ENCODE measurements at regions not wholly inside any gene's neighbourhood (a gene's known extent, or its start where the extent isn't known, plus 50 kb on each side); places are given as distances from the start of the nearest gene placed in this dataset.

DNA sequence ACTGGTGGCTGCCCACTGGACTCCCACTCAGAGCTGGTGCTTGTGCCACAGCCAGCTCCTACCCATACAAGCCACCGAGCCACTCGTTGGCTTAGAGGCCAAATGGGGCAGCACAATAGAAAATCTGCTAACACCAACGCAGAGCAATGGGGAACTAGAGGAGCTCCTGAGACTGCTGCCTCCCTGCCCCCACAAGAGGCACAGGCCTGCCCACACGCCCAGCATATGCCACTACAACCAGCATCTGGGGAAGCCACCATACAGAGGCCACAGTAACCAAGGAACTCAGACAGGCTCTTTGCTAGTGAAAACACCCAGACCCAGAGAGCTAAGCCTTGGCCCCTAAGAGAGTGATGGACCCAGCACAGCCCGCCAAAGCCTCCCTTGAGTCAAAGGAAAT lies 231.2 kb upstream of the RAB6C start:
- Histone ChIP-seq H3K4me3 (ENCODE audit: extremely low read depth, insufficient read depth, low read length, poor library complexity, severe bottlenecking) (no peak overlapping the region), H3K36me3 (ENCODE audit: control insufficient read depth, insufficient read depth, low read length) (no peaks in the 10 kb centered on the region), H3K27ac (ENCODE audit: low read depth, low read length, severe bottlenecking) (no peak overlapping the region), H3K4me1 (ENCODE audit: control insufficient read depth, insufficient read depth, low read length, poor library complexity, severe bottlenecking) (peaks cover 4% of the 10 kb centered on the region), H3K9me3 (ENCODE audit: control insufficient read depth, low read length) (no peaks in the 10 kb centered on the region)
- WGBS, 2 experiments (ENCODE audit: insufficient coverage in 2 of 2), result 84 to 100% methylated on average over 4 to 5 of the region's 5 CpGs

GRCh38 chr2:129748653-129749052 lies 230.8 kb upstream of the RAB6C start:
- 60 to 63% methylated on average over 2 to 5 of the region's 6 CpGs for WGBS, 2 experiments (ENCODE audit: insufficient coverage in 2 of 2)
- Histone ChIP-seq H3K4me3 (ENCODE audit: extremely low read depth, insufficient read depth, low read length, poor library complexity, severe bottlenecking) (no peak overlapping the region), H3K4me1 (ENCODE audit: control insufficient read depth, insufficient read depth, low read length, poor library complexity, severe bottlenecking) (peaks cover 4% of the 10 kb centered on the region), H3K9me3 (ENCODE audit: control insufficient read depth, low read length) (no peaks in the 10 kb centered on the region), H3K27ac (ENCODE audit: low read depth, low read length, severe bottlenecking) (no peak overlapping the region), H3K36me3 (ENCODE audit: control insufficient read depth, insufficient read depth, low read length) (no peaks in the 10 kb centered on the region)

GRCh38 chr2:129751409-129751808 lies 228.1 kb upstream of the RAB6C start:
- H3K36me3 ChIP-seq (ENCODE audit: control insufficient read depth, insufficient read depth, low read length), result no peaks in the 10 kb centered on the region
- H3K4me3 ChIP-seq (ENCODE audit: extremely low read depth, insufficient read depth, low read length, poor library complexity, severe bottlenecking), result no peak overlapping the region
- whole genome bisulfite sequencing, 2 experiments (ENCODE audit: insufficient coverage in 2 of 2), result 80% methylated on average over 1 of the region's 1 CpG; no CpG with 5 or more reads in 1 of the 2 experiments
- H3K4me1 ChIP-seq (ENCODE audit: control insufficient read depth, insufficient read depth, low read length, poor library complexity, severe bottlenecking), result peaks cover 4% of the 10 kb centered on the region
- no peaks in the 10 kb centered on the region for H3K9me3 ChIP-seq (ENCODE audit: control insufficient read depth, low read length)
- H3K27ac ChIP-seq (ENCODE audit: low read depth, low read length, severe bottlenecking), result no peak overlapping the region

DNA sequence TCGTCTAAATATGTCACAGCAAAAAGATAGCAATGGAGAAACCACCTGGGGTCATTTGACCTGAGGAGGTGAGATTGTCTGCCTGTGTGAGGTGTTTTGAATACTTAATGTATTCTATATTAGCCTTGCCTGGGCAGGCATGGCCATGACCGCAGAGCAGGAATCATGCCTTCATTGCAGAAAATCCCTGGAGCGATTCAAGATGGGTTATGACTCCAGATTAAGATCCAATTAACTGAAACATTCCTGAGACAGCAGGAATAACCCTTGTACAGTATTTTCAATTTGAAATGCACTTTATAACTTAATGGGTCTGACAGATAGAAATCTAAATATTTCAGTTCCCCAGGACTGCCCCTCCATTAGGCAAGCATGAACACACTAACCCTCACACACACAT lies 227.3 kb upstream of the RAB6C start:
- Histone ChIP-seq H3K36me3 (ENCODE audit: control insufficient read depth, insufficient read depth, low read length) (no peaks in the 10 kb centered on the region), H3K4me3 (ENCODE audit: extremely low read depth, insufficient read depth, low read length, poor library complexity, severe bottlenecking) (no peak overlapping the region), H3K4me1 (ENCODE audit: control insufficient read depth, insufficient read depth, low read length, poor library complexity, severe bottlenecking) (peaks cover 4% of the 10 kb centered on the region), H3K27ac (ENCODE audit: low read depth, low read length, severe bottlenecking) (no peak overlapping the region), H3K9me3 (ENCODE audit: control insufficient read depth, low read length) (no peaks in the 10 kb centered on the region)
- WGBS, 2 experiments (ENCODE audit: insufficient coverage in 2 of 2), result 90 to 96% methylated on average over 3 of the region's 3 CpGs

DNA sequence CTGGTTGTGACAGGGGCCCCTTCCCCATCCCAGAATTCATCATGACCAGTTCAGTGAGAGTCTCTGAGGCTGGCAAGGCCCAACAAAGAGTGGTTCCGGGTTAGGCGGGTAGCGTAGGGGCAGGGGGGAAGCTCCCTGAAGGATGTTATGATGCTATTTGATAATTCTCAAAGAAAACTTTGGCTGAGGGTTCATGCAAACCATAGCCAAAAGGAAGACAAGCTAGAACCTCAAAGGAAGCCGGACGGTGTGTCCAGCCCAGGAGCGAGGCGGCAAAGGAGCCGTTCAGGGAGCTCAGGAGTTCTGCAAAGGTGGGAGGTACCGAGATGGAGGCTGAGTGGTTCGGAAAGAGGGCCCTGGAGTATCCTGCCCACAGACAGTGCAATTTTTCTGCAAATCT lies 226.8 kb upstream of the RAB6C start:
- 89 to 94% methylated on average over 6 of the region's 10 CpGs for WGBS, 2 experiments (ENCODE audit: insufficient coverage in 2 of 2)

GRCh38 chr2:129753261-129753660 lies 226.2 kb upstream of the RAB6C start:
- no peaks in the 10 kb centered on the region for H3K36me3 ChIP-seq (ENCODE audit: control insufficient read depth, insufficient read depth, low read length)
- WGBS, 2 experiments (ENCODE audit: insufficient coverage in 2 of 2), result 95 to 100% methylated on average over 4 to 5 of the region's 8 CpGs
- peaks cover 2% of the 10 kb centered on the region for H3K4me1 ChIP-seq (ENCODE audit: control insufficient read depth, insufficient read depth, low read length, poor library complexity, severe bottlenecking)
- no peak overlapping the region for H3K4me3 ChIP-seq (ENCODE audit: extremely low read depth, insufficient read depth, low read length, poor library complexity, severe bottlenecking)
- H3K27ac ChIP-seq (ENCODE audit: low read depth, low read length, severe bottlenecking), result no peak overlapping the region
- H3K9me3 ChIP-seq (ENCODE audit: control insufficient read depth, low read length), result no peaks in the 10 kb centered on the region

More for the DNA sequence above, 226.8 kb upstream of the RAB6C start:
- H3K4me3 ChIP-seq (ENCODE audit: extremely low read depth, insufficient read depth, low read length, poor library complexity, severe bottlenecking), result no peak overlapping the region
- peaks cover 4% of the 10 kb centered on the region for H3K4me1 ChIP-seq (ENCODE audit: control insufficient read depth, insufficient read depth, low read length, poor library complexity, severe bottlenecking)
- H3K36me3 ChIP-seq (ENCODE audit: control insufficient read depth, insufficient read depth, low read length), result no peaks in the 10 kb centered on the region
- H3K9me3 ChIP-seq (ENCODE audit: control insufficient read depth, low read length), result no peaks in the 10 kb centered on the region
- no peak overlapping the region for H3K27ac ChIP-seq (ENCODE audit: low read depth, low read length, severe bottlenecking)

DNA sequence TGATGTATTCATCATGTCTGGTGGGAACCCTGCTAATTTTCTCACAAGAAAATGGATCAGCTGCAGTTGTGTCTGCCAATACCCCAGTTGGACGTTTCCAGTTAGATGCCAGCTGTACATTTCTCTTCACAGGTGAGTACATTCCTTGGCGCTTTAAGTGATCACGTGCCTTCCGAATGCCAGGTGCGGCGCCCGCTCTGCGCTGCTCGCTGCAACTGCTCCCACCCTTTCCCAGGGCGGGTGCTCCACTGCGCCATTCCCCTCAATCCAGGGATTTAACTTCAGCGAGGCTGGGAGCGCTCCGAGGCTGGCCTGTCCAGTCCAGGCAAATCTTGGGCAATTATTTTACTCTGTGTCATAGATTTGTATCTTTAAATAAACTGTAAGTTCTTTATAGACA lies 225.0 kb upstream of the RAB6C start:
- WGBS, 2 experiments (ENCODE audit: insufficient coverage in 2 of 2), result 91 to 96% methylated on average over 10 to 12 of the region's 14 CpGs

GRCh38 chr2:129754831-129755230 lies 224.6 kb upstream of the RAB6C start:
- H3K36me3 ChIP-seq (ENCODE audit: control insufficient read depth, insufficient read depth, low read length), result no peaks in the 10 kb centered on the region
- no peaks in the 10 kb centered on the region for H3K9me3 ChIP-seq (ENCODE audit: control insufficient read depth, low read length)
- H3K4me1 ChIP-seq (ENCODE audit: control insufficient read depth, insufficient read depth, low read length, poor library complexity, severe bottlenecking), result no peaks in the 10 kb centered on the region
- no peak overlapping the region for H3K27ac ChIP-seq (ENCODE audit: low read depth, low read length, severe bottlenecking)
- no peak overlapping the region for H3K4me3 ChIP-seq (ENCODE audit: extremely low read depth, insufficient read depth, low read length, poor library complexity, severe bottlenecking)
- 76 to 87% methylated on average over 6 of the region's 6 CpGs for WGBS, 2 experiments (ENCODE audit: insufficient coverage in 2 of 2)

More for the DNA sequence above, 225.0 kb upstream of the RAB6C start:
- Histone ChIP-seq H3K36me3 (ENCODE audit: control insufficient read depth, insufficient read depth, low read length) (no peaks in the 10 kb centered on the region), H3K27ac (ENCODE audit: low read depth, low read length, severe bottlenecking) (no peak overlapping the region), H3K4me3 (ENCODE audit: extremely low read depth, insufficient read depth, low read length, poor library complexity, severe bottlenecking) (no peak overlapping the region), H3K4me1 (ENCODE audit: control insufficient read depth, insufficient read depth, low read length, poor library complexity, severe bottlenecking) (no peaks in the 10 kb centered on the region), H3K9me3 (ENCODE audit: control insufficient read depth, low read length) (no peaks in the 10 kb centered on the region)

- H3K4me1 ChIP-seq (ENCODE audit: control insufficient read depth, insufficient read depth, low read length, poor library complexity, severe bottlenecking), result no peaks in the 10 kb centered on the region
- no peak overlapping the region for H3K4me3 ChIP-seq (ENCODE audit: extremely low read depth, insufficient read depth, low read length, poor library complexity, severe bottlenecking)
- WGBS, 2 experiments (ENCODE audit: insufficient coverage in 2 of 2), result 91 to 95% methylated on average over 7 of the region's 7 CpGs
- H3K9me3 ChIP-seq (ENCODE audit: control insufficient read depth, low read length), result no peaks in the 10 kb centered on the region
- H3K27ac ChIP-seq (ENCODE audit: low read depth, low read length, severe bottlenecking), result no peak overlapping the region
- H3K36me3 ChIP-seq (ENCODE audit: control insufficient read depth, insufficient read depth, low read length), result no peaks in the 10 kb centered on the region
Measured at GRCh38 chr2:129755786-129756185, 223.7 kb upstream of the RAB6C start.

DNA sequence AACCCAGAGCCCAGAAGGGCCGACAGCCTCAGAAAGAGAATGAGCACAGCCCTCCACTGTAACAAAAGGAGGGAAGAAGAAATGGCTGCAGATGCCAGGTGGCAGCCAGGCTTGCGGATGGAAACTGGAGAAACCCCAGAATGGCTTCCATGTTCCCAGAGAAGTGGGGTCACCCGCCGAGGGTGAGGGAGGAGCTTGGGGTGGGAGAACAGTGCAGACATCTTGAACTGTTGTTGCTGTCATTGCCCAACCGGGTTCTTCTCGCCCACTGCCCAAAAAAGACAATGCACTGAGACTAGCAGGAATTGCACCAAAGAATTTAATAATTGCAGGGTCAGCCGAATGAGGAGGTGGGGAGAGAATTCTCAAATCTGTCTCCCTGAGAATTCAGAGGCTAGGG lies 223.2 kb upstream of the RAB6C start:
- H3K36me3 ChIP-seq (ENCODE audit: control insufficient read depth, insufficient read depth, low read length), result no peaks in the 10 kb centered on the region
- WGBS, 2 experiments (ENCODE audit: insufficient coverage in 2 of 2), result 95 to 100% methylated on average over 3 to 7 of the region's 7 CpGs
- no peak overlapping the region for H3K27ac ChIP-seq (ENCODE audit: low read depth, low read length, severe bottlenecking)
- no peaks in the 10 kb centered on the region for H3K9me3 ChIP-seq (ENCODE audit: control insufficient read depth, low read length)
- no peak overlapping the region for H3K4me3 ChIP-seq (ENCODE audit: extremely low read depth, insufficient read depth, low read length, poor library complexity, severe bottlenecking)
- H3K4me1 ChIP-seq (ENCODE audit: control insufficient read depth, insufficient read depth, low read length, poor library complexity, severe bottlenecking), result no peaks in the 10 kb centered on the region

- no peak overlapping the region for H3K4me3 ChIP-seq (ENCODE audit: extremely low read depth, insufficient read depth, low read length, poor library complexity, severe bottlenecking)
- H3K27ac ChIP-seq (ENCODE audit: low read depth, low read length, severe bottlenecking), result no peak overlapping the region
- no peaks in the 10 kb centered on the region for H3K4me1 ChIP-seq (ENCODE audit: control insufficient read depth, insufficient read depth, low read length, poor library complexity, severe bottlenecking)
- WGBS, 2 experiments (ENCODE audit: insufficient coverage in 2 of 2), result 88 to 89% methylated on average over 5 to 9 of the region's 9 CpGs
- H3K9me3 ChIP-seq (ENCODE audit: control insufficient read depth, low read length), result no peaks in the 10 kb centered on the region
- H3K36me3 ChIP-seq (ENCODE audit: control insufficient read depth, insufficient read depth, low read length), result no peaks in the 10 kb centered on the region
Measured at GRCh38 chr2:129757366-129757914, 222.0 kb upstream of the RAB6C start.
